HCT116 (cell line): ENCODE measurements at regions not wholly inside any gene's neighbourhood (a gene's known extent, or its start where the extent isn't known, plus 50 kb on each side); places are given as distances from the start of the nearest gene placed in this dataset.

Experiments
- ATAC-seq: fragments of 200-7000 bp; cut with Tn5 transposase; 2 replicates; pipeline ENCODE4 v1.9.1; 2020; ENCODE audit warnings: mild to moderate bottlenecking, moderate library complexity
- BruUV-seq: library from RNA; stranded (reverse); fragments of 400-500 nt; replicated peaks from 2 replicates; lab custom pipeline; 2021; lab: Mats Ljungman, UMichigan
- CTCF ChIA-PET: fragments of 300-600 bp; sonication (Branson Sonifier 250); formaldehyde crosslinking; loops from one replicate; lab custom pipeline; 2021; ENCODE audit warnings: antibody characterized with exemption; lab: Charles Lee
- POLR2A ChIA-PET: fragments of 300-600, 350-600 bp; sonication (Branson Sonifier 250); formaldehyde crosslinking; loops from one replicate; lab custom pipeline; 2021; ENCODE audit warnings: antibody characterized with exemption; lab: Charles Lee
- RAD21 ChIA-PET, 2 experiments: fragments of 300-600 bp; sonication (Branson Sonifier 250); formaldehyde crosslinking; loops; one replicate each; lab custom pipeline; 2023; ENCODE audit warnings: low total read pairs in 2 of 2; ENCODE audit not compliant: uncharacterized antibody in 2 of 2, unreplicated experiment in 2 of 2, low non-redundant PET in 1 of 2; lab: Charles Lee
- DNase-seq: peaks from one replicate; pipeline ENCODE4 v3.0.0-alpha.2; 2010; ENCODE audit warnings: low read depth, low spot score
- H2AFZ ChIP-seq: fragments of 200-600 bp; shearing (Covaris generic), sonication (generic); 2 replicates; pipeline ENCODE4 v1.6.1; 2017; ENCODE audit warnings: low read depth, mixed run types, mixed read lengths, antibody characterized with exemption, low read length; ENCODE audit not compliant: poor library complexity, severe bottlenecking
- H3K27ac ChIP-seq: 2 replicates; pipeline ENCODE4 v1.5.1; 2012; ENCODE audit warnings: low read depth, low read length
- H3K27me3 ChIP-seq: fragments of 200-600 bp; sonication (generic); 2 replicates; pipeline ENCODE4 v1.6.1; 2016; ENCODE audit warnings: mixed run types, low read length, mixed read lengths; ENCODE audit not compliant: insufficient read depth
- H3K36me3 ChIP-seq, 2 experiments: fragments of 200-500 bp in 1 of 2; fragments of 200-600 bp in 1 of 2; sonication (Bioruptor generic) in 1 of 2; sonication (generic) in 1 of 2; 2 replicates each; pipeline versions ENCODE4 v1.5.1 to v1.6.1; 2014 to 2016; ENCODE audit warnings: low read length in 2 of 2, inconsistent platforms in 1 of 2, mixed read lengths in 1 of 2, mixed run types in 1 of 2; ENCODE audit not compliant: insufficient read depth in 2 of 2, control insufficient read depth in 1 of 2
- H3K4me1 ChIP-seq, 2 experiments: fragments of 200-600 bp in 1 of 2; sonication (generic) in 1 of 2; 2 replicates each; pipeline versions ENCODE4 v1.5.1 to v1.6.1; 2012 to 2017; ENCODE audit warnings: low read length in 2 of 2, inconsistent platforms in 1 of 2, mild to moderate bottlenecking in 1 of 2, mixed read lengths in 1 of 2, mixed run types in 1 of 2, moderate library complexity in 1 of 2; ENCODE audit not compliant: insufficient read depth in 2 of 2, control insufficient read depth in 1 of 2
- H3K4me2 ChIP-seq: fragments of 200-600 bp; sonication (generic); 2 replicates; pipeline ENCODE4 v1.6.1; 2017; ENCODE audit warnings: mixed run types, low read length, mixed read lengths
- H3K4me3 ChIP-seq, 2 experiments: fragments of 200-600 bp in 1 of 2; sonication (generic) in 1 of 2; replicated peaks in 1 of 2; 2 replicates each; pipeline ENCODE4 v1.5.1; 2011 to 2016; ENCODE audit warnings: low read length in 2 of 2, control low read depth in 1 of 2, low read depth in 1 of 2, mild to moderate bottlenecking in 1 of 2, mixed read lengths in 1 of 2, mixed run types in 1 of 2
- H3K79me2 ChIP-seq: fragments of 200-600 bp; sonication (generic); 2 replicates; pipeline ENCODE4 v1.6.1; 2017; ENCODE audit warnings: mild to moderate bottlenecking, mixed run types, low read length, moderate library complexity, mixed read lengths; ENCODE audit not compliant: insufficient read depth
- H3K9ac ChIP-seq: fragments of 200-600 bp; sonication (generic); 2 replicates; pipeline ENCODE4 v1.6.1; 2016; ENCODE audit warnings: low read length, mixed read lengths
- H3K9me2 ChIP-seq: fragments of 200-600 bp; sonication (generic), shearing (Covaris generic); 2 replicates; pipeline ENCODE4 v1.6.1; 2017; ENCODE audit warnings: mixed run types, mild to moderate bottlenecking, moderate library complexity; ENCODE audit not compliant: insufficient read depth
- H3K9me3 ChIP-seq, 2 experiments: fragments of 200-500 bp in 1 of 2; fragments of 200-600 bp in 1 of 2; sonication (Bioruptor generic) in 1 of 2; sonication (generic) in 1 of 2; 2 replicates each; pipeline ENCODE4 v1.6.1; 2014 to 2017; ENCODE audit warnings: low read length in 2 of 2, mixed read lengths in 2 of 2, inconsistent platforms in 1 of 2, low read depth in 1 of 2, mild to moderate bottlenecking in 1 of 2, mixed run types in 1 of 2, moderate library complexity in 1 of 2; ENCODE audit not compliant: control insufficient read depth in 1 of 2, insufficient read depth in 1 of 2
- H4K20me1 ChIP-seq: fragments of 200-600 bp; sonication (generic), shearing (Covaris generic); 2 replicates; pipeline ENCODE4 v1.6.1; 2017; ENCODE audit warnings: mixed run types, mild to moderate bottlenecking, moderate library complexity; ENCODE audit not compliant: insufficient read depth
- POLR2AphosphoS5 ChIP-seq: IDR thresholded peaks from 2 replicates; pipeline ENCODE4 v1.6.1; 2011; ENCODE audit warnings: mild to moderate bottlenecking, low read depth, low read length, moderate library complexity
- intact Hi-C: fragments of 100-400 bp; cut with micrococcal nuclease; formaldehyde crosslinking; loops from 2 replicates; pipeline ENCODE4 v1.10.0; 2022
- TF ChIP-seq, protein P1 (sequence below): IDR thresholded peaks from 2 replicates; pipeline ENCODE4 v1.6.1; 2012; ENCODE audit warnings: low read depth
- TF ChIP-seq, protein P2 (sequence below), 3 experiments: fragments of 200-600 bp in 1 of 3; sonication (generic) in 1 of 3; IDR thresholded peaks in 2 of 3; conservative IDR thresholded peaks in 1 of 3; 2 replicates each; pipeline ENCODE4 v1.5.1; 2012 to 2017; ENCODE audit warnings: low read depth in 2 of 3, low read length in 2 of 3, antibody characterized with exemption in 1 of 3, borderline replicate concordance in 1 of 3, control low read depth in 1 of 3, mild to moderate bottlenecking in 1 of 3, mixed read lengths in 1 of 3, mixed run types in 1 of 3, moderate library complexity in 1 of 3; ENCODE audit not compliant: insufficient read depth in 1 of 3

DNA sequence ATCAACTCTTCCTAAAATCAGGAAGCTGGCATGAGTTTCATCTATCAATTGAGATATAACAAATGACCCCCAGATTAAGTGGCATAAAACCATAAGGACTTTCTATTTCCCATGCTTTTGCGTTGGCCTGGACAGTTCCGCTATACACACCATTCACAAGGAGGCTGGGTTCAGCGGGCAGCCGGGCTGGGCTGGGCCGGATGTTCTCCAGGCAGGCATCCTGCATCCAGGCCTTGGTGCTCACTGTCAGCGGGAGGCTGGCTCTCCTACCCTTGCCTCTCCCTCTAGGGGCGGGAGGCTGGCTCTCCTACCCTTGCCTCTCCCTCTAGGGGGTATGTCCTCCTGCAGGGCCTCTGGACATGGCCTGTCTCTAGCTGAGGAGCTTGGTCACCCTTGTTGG lies 266.0 kb upstream of the ARRDC4 start:
- H3K27me3 ChIP-seq: no peaks in the 10 kb centered on the region
- no peak overlapping the region for H3K4me3 ChIP-seq
- no peaks in the 10 kb centered on the region for H3K79me2 ChIP-seq
- H4K20me1 ChIP-seq: no peaks in the 10 kb centered on the region
- ATAC-seq (no peak), DNase-seq (no peak)
- H3K27ac ChIP-seq: no peak overlapping the region
- ChIA-PET RAD21 (no interaction called here), CTCF (no interaction called here), POLR2A (no interaction called here)
- no peaks in the 10 kb centered on the region for H3K36me3 ChIP-seq
- no TSS peak for BruUV-seq
- no peak overlapping the region for H3K4me2 ChIP-seq
- no peak for TF ChIP-seq POLR2AphosphoS5
- TF ChIP-seq, protein P1, sequence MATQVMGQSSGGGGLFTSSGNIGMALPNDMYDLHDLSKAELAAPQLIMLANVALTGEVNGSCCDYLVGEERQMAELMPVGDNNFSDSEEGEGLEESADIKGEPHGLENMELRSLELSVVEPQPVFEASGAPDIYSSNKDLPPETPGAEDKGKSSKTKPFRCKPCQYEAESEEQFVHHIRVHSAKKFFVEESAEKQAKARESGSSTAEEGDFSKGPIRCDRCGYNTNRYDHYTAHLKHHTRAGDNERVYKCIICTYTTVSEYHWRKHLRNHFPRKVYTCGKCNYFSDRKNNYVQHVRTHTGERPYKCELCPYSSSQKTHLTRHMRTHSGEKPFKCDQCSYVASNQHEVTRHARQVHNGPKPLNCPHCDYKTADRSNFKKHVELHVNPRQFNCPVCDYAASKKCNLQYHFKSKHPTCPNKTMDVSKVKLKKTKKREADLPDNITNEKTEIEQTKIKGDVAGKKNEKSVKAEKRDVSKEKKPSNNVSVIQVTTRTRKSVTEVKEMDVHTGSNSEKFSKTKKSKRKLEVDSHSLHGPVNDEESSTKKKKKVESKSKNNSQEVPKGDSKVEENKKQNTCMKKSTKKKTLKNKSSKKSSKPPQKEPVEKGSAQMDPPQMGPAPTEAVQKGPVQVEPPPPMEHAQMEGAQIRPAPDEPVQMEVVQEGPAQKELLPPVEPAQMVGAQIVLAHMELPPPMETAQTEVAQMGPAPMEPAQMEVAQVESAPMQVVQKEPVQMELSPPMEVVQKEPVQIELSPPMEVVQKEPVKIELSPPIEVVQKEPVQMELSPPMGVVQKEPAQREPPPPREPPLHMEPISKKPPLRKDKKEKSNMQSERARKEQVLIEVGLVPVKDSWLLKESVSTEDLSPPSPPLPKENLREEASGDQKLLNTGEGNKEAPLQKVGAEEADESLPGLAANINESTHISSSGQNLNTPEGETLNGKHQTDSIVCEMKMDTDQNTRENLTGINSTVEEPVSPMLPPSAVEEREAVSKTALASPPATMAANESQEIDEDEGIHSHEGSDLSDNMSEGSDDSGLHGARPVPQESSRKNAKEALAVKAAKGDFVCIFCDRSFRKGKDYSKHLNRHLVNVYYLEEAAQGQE: no peak
- TF ChIP-seq, protein P2, sequence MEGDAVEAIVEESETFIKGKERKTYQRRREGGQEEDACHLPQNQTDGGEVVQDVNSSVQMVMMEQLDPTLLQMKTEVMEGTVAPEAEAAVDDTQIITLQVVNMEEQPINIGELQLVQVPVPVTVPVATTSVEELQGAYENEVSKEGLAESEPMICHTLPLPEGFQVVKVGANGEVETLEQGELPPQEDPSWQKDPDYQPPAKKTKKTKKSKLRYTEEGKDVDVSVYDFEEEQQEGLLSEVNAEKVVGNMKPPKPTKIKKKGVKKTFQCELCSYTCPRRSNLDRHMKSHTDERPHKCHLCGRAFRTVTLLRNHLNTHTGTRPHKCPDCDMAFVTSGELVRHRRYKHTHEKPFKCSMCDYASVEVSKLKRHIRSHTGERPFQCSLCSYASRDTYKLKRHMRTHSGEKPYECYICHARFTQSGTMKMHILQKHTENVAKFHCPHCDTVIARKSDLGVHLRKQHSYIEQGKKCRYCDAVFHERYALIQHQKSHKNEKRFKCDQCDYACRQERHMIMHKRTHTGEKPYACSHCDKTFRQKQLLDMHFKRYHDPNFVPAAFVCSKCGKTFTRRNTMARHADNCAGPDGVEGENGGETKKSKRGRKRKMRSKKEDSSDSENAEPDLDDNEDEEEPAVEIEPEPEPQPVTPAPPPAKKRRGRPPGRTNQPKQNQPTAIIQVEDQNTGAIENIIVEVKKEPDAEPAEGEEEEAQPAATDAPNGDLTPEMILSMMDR (IDR thresholded peaks at IDR 0.05 in 2 of 3, conservative IDR thresholded peaks at IDR 0.05 in 1 of 3; ENCODE audit: borderline replicate concordance in 1 of 3, insufficient read depth in 1 of 3, low read depth in 2 of 3, low read length in 2 of 3): no peak
- intact Hi-C loops: no loop called here
- peaks cover 0 to 12% of the 10 kb centered on the region in 2 experiments; a peak in 2 of 4 replicates for H3K4me1 ChIP-seq
- H3K9me2 ChIP-seq: no peaks in the 10 kb centered on the region
- no peaks in the 10 kb centered on the region; a peak in 2 of 4 replicates for H3K9me3 ChIP-seq
- H2AFZ ChIP-seq: no peak overlapping the region
- H3K9ac ChIP-seq: no peak overlapping the region
